B cell (primary cell): ENCODE measurements at regions not wholly inside any gene's neighbourhood (a gene's known extent, or its start where the extent isn't known, plus 50 kb on each side); places are given as distances from the start of the nearest gene placed in this dataset.

Experiments
- ATAC-seq: fragments of 200-7000 bp; cut with Tn5 transposase; one replicate; pipeline ENCODE4 v1.10.0; 2021; ENCODE audit warnings: low read depth, mild to moderate bottlenecking, moderate number of reproducible peaks, moderate library complexity
- CTCF ChIA-PET: fragments of 350-600 bp; sonication (Branson Sonifier 250); formaldehyde crosslinking; loops from one replicate; lab custom pipeline; 2021; ENCODE audit warnings: antibody characterized with exemption, inconsistent platforms; lab: Charles Lee
- POLR2A ChIA-PET: fragments of 350-600 bp; sonication (Branson Sonifier 250); formaldehyde crosslinking; loops from one replicate; lab custom pipeline; 2021; ENCODE audit warnings: antibody characterized with exemption; lab: Charles Lee
- DNase-seq: peaks from one replicate; pipeline ENCODE4 v3.0.0; 2013
- H2AFZ ChIP-seq: 2 replicates; pipeline ENCODE4 v1.6.1; 2012; ENCODE audit warnings: mild to moderate bottlenecking, low read depth, low read length; ENCODE audit not compliant: insufficient read depth, poor library complexity, severe bottlenecking
- H3K27ac ChIP-seq, 2 donors: 1 replicate in 1 of 2; 2 replicates in 1 of 2; pipeline ENCODE4 v1.5.1; 2012 to 2013; ENCODE audit warnings: low read length in 2 of 2, mild to moderate bottlenecking in 2 of 2, moderate library complexity in 1 of 2
- H3K27me3 ChIP-seq, 4 experiments: fragments of 200-600 bp in 1 of 4; sonication (generic) in 1 of 4; replicated peaks in 1 of 4; 1 replicate in 2 of 4; 2 replicates in 2 of 4; pipeline versions ENCODE4 v1.6.1 to v1.7.0; 2013 to 2016; ENCODE audit warnings: low read length in 3 of 4, mild to moderate bottlenecking in 2 of 4, mixed read lengths in 1 of 4, moderate library complexity in 1 of 4; ENCODE audit not compliant: insufficient read depth in 4 of 4, control insufficient read depth in 3 of 4; ENCODE audit errors: control extremely low read depth in 1 of 4
- H3K36me3 ChIP-seq, 2 experiments: replicated peaks in 1 of 2; 1 replicate in 1 of 2; 2 replicates in 1 of 2; pipeline versions ENCODE4 v1.6.1 to v1.7.1; 2013; ENCODE audit warnings: low read length in 1 of 2; ENCODE audit not compliant: insufficient read depth in 2 of 2, control insufficient read depth in 1 of 2; ENCODE audit errors: control extremely low read depth in 1 of 2, extremely low read depth in 1 of 2
- H3K4me1 ChIP-seq, 2 donors: fragments of 200-600 bp in 1 of 2; sonication (generic) in 1 of 2; 1 replicate in 1 of 2; 2 replicates in 1 of 2; pipeline versions ENCODE4 v1.5.1 to v1.6.1; 2013 to 2017; ENCODE audit warnings: low read length in 2 of 2; ENCODE audit not compliant: control insufficient read depth in 2 of 2, insufficient read depth in 2 of 2
- H3K4me2 ChIP-seq: replicated peaks from 2 replicates; pipeline ENCODE3; 2012; ENCODE audit warnings: mild to moderate bottlenecking, low read depth, low read length; ENCODE audit not compliant: poor library complexity, severe bottlenecking
- H3K4me3 ChIP-seq, 5 experiments: fragments of 200-600 bp in 1 of 5; sonication (generic) in 1 of 5; 1 replicate in 3 of 5; 2 replicates in 2 of 5; pipeline versions ENCODE4 v1.5.1 to v1.7.0; 2011 to 2016; ENCODE audit warnings: low read length in 4 of 5, mild to moderate bottlenecking in 4 of 5, low read depth in 2 of 5, control low read depth in 1 of 5, moderate library complexity in 1 of 5; ENCODE audit not compliant: insufficient read depth in 1 of 5; ENCODE audit errors: control extremely low read depth in 1 of 5, extremely low read depth in 1 of 5
- H3K79me2 ChIP-seq: fragments of 200-600 bp; sonication (generic); one replicate; pipeline ENCODE4 v1.6.0; 2016; ENCODE audit warnings: low read length; ENCODE audit not compliant: control insufficient read depth, insufficient read depth
- H3K9ac ChIP-seq: fragments of 200-600 bp; sonication (generic); 2 replicates; pipeline ENCODE4 v1.6.1; 2017; ENCODE audit warnings: mild to moderate bottlenecking, low read length, moderate library complexity
- H3K9me3 ChIP-seq, 3 donors: one replicate each; pipeline versions ENCODE4 v1.6.1 to v1.7.1; 2013; ENCODE audit warnings: low read length in 2 of 3; ENCODE audit not compliant: control insufficient read depth in 2 of 3, insufficient read depth in 1 of 3; ENCODE audit errors: control extremely low read depth in 1 of 3
- H4K20me1 ChIP-seq: 2 replicates; pipeline ENCODE4 v1.6.0; 2012; ENCODE audit warnings: mild to moderate bottlenecking, low read length; ENCODE audit not compliant: insufficient read depth, control insufficient read depth, poor library complexity, severe bottlenecking
- H3K27ac Mint-ChIP-seq: one replicate; pipeline ENCODE4 v1.8.0; 2021; ENCODE audit warnings: mixed read lengths
- H3K27me3 Mint-ChIP-seq: one replicate; pipeline ENCODE4 v1.8.0; 2021; ENCODE audit warnings: mixed read lengths
- H3K4me1 Mint-ChIP-seq: one replicate; pipeline ENCODE4 v1.8.0; 2021; ENCODE audit warnings: mixed read lengths
- H3K4me3 Mint-ChIP-seq: one replicate; pipeline ENCODE4 v1.8.0; 2021; ENCODE audit warnings: mixed read lengths
- H3K9me3 Mint-ChIP-seq: one replicate; pipeline ENCODE4 v1.8.0; 2022; ENCODE audit warnings: mixed read lengths; ENCODE audit not compliant: insufficient read depth
- EZH2 ChIP-seq: IDR thresholded peaks from 2 replicates; pipeline ENCODE4 v1.6.1; 2012; ENCODE audit warnings: borderline replicate concordance, low read depth, mild to moderate bottlenecking, moderate library complexity, low read length; ENCODE audit not compliant: insufficient read depth, poor library complexity, severe bottlenecking
- WGBS: methylation state at CpG from one replicate; pipeline ENCODE4 v1.1.5; 2013; ENCODE audit warnings: missing lambda C conversion rate; ENCODE audit not compliant: insufficient coverage; 5-methylcytosine and 5-hydroxymethylcytosine counted together
- intact Hi-C: fragments of 100-400 bp; cut with micrococcal nuclease; formaldehyde crosslinking; loops from one replicate; pipeline ENCODE4 v1.10.0; 2022
- TF ChIP-seq, protein P1 (sequence below): fragments of 200-600 bp; IDR thresholded peaks from one replicate; pipeline ENCODE4 v1.8.0; 2022; ENCODE audit warnings: antibody characterized with exemption, mild to moderate bottlenecking

DNA sequence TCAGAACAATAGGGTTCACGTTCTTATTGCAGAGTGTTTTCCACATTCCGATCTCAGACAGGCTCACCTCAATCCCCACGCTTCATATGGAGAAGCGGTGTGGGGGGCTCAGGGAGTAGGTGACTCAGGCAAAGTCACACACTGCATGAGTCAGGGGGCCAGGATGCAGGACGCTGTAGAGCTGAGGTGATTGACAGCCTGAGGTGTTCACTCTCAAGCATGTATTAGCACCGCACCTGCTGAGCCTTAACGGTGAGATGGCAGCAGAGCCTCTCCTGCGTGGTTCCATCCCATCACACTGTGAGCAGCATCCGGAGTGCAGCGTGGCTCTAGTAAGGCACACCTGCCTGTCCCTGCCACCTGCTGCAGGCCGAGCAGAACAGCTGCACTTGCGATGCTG, 194.0 kb downstream of the IRX2 start:
- H3K27me3 ChIP-seq, result no peaks in the 10 kb centered on the region
- H3K4me1 Mint-ChIP-seq, result no peaks in the 10 kb centered on the region
- H3K4me2 ChIP-seq, result no peak overlapping the region
- DNase-seq (no peak), ATAC-seq (no peak)
- H3K79me2 ChIP-seq, result no peaks in the 10 kb centered on the region
- 95% methylated on average over 11 of the region's 12 CpGs for WGBS
- H4K20me1 ChIP-seq, result no peaks in the 10 kb centered on the region
- ChIA-PET CTCF (no interaction called here), POLR2A (no interaction called here)
- H3K27ac Mint-ChIP-seq, result no peak overlapping the region
- no peak overlapping the region for H3K9ac ChIP-seq
- no peak overlapping the region for H3K4me3 ChIP-seq
- H3K4me3 Mint-ChIP-seq, result no peak overlapping the region
- H3K36me3 ChIP-seq, result no peaks in the 10 kb centered on the region
- no peak overlapping the region for H3K27ac ChIP-seq
- H3K4me1 ChIP-seq, result no peaks in the 10 kb centered on the region
- no peak for TF ChIP-seq EZH2
- TF ChIP-seq, protein P1, sequence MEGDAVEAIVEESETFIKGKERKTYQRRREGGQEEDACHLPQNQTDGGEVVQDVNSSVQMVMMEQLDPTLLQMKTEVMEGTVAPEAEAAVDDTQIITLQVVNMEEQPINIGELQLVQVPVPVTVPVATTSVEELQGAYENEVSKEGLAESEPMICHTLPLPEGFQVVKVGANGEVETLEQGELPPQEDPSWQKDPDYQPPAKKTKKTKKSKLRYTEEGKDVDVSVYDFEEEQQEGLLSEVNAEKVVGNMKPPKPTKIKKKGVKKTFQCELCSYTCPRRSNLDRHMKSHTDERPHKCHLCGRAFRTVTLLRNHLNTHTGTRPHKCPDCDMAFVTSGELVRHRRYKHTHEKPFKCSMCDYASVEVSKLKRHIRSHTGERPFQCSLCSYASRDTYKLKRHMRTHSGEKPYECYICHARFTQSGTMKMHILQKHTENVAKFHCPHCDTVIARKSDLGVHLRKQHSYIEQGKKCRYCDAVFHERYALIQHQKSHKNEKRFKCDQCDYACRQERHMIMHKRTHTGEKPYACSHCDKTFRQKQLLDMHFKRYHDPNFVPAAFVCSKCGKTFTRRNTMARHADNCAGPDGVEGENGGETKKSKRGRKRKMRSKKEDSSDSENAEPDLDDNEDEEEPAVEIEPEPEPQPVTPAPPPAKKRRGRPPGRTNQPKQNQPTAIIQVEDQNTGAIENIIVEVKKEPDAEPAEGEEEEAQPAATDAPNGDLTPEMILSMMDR, result no peak
- H3K9me3 ChIP-seq, result peaks cover 0 to 29% (median 7%) of the 10 kb centered on the region in 3 donors
- H3K27me3 Mint-ChIP-seq, result no peaks in the 10 kb centered on the region
- H2AFZ ChIP-seq, result no peak overlapping the region
- intact Hi-C loops, result no loop called here
- peaks cover 6% of the 10 kb centered on the region for H3K9me3 Mint-ChIP-seq

DNA sequence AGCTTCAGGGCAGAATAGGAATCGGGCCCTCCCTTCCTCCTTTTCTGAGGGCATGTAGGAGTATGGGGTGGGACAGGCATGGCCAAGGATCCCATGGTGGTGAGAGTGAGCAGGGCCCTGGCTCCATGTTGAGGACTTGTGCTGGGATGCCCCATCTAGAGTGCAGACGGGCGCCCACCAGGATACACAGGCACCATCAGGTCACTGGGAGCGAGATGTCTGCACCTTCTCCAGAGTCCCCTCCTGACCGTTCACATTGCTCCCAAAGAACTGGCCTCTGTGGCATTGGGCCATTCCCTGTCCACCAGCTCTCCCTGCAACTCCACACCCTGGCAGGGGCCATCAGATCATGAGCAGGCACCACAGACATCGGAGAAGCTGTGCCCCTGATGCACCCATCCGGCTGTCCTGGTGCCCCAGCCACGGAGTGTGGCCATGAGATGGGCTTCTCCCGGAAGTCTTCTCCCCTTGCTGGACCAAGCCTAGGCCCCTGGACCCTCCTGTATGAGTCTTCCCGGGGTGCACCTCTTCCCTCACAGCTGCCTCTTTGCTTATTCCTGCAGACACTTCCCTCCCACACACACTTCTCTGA, 195.0 kb downstream of the IRX2 start:
- no peak overlapping the region for H2AFZ ChIP-seq
- Mint-ChIP-seq H3K4me1 (no peaks in the 10 kb centered on the region), H3K4me3 (no peak overlapping the region), H3K27ac (no peak overlapping the region), H3K27me3 (no peaks in the 10 kb centered on the region), H3K9me3 (peaks cover 9% of the 10 kb centered on the region)
- H3K27me3 ChIP-seq, result no peaks in the 10 kb centered on the region
- H3K9me3 ChIP-seq, result peaks cover 0 to 24% (median 7%) of the 10 kb centered on the region in 3 donors
- WGBS, result 97% methylated on average over 10 of the region's 10 CpGs
- TF ChIP-seq EZH2, result no peak
- TF ChIP-seq, protein P1, result no peak
- H3K4me2 ChIP-seq, result no peak overlapping the region
- POLR2A ChIA-PET, result no interaction called here
- no peak overlapping the region for H3K9ac ChIP-seq
- H3K4me3 ChIP-seq, result no peak overlapping the region
- H4K20me1 ChIP-seq, result no peaks in the 10 kb centered on the region
- DNase-seq (no peak), ATAC-seq (no peak)
- intact Hi-C loops, result no loop called here
- H3K27ac ChIP-seq, result no peak overlapping the region
- H3K36me3 ChIP-seq, result no peaks in the 10 kb centered on the region
- H3K79me2 ChIP-seq, result no peaks in the 10 kb centered on the region
- no peaks in the 10 kb centered on the region for H3K4me1 ChIP-seq
- CTCF ChIA-PET, result no interaction called here
